Muscle of leg (tissue), 3 donors: ENCODE measurements at regions not wholly inside any gene's neighbourhood (a gene's known extent, or its start where the extent isn't known, plus 50 kb on each side); places are given as distances from the start of the nearest gene placed in this dataset.

Experiments
- DNase-seq: peaks from one replicate; pipeline ENCODE4 v3.0.0; 2013
- H3K27ac ChIP-seq: one replicate; pipeline ENCODE4 v1.5.1; 2013; ENCODE audit warnings: mild to moderate bottlenecking, low read length, control low read depth
- H3K27me3 ChIP-seq: one replicate; pipeline ENCODE4 v1.6.1; 2013; ENCODE audit warnings: low read length; ENCODE audit not compliant: control insufficient read depth, insufficient read depth
- H3K36me3 ChIP-seq: one replicate; pipeline ENCODE4 v1.6.1; 2013; ENCODE audit warnings: low read length; ENCODE audit not compliant: control insufficient read depth, insufficient read depth
- H3K4me1 ChIP-seq: one replicate; pipeline ENCODE4 v1.6.1; 2013; ENCODE audit warnings: low read length; ENCODE audit not compliant: control insufficient read depth, insufficient read depth
- H3K4me3 ChIP-seq: one replicate; pipeline ENCODE4 v1.5.1; 2013; ENCODE audit warnings: low read length, control low read depth
- H3K9me3 ChIP-seq: replicated peaks from 2 replicates; pipeline ENCODE4 v1.6.1; 2013; ENCODE audit warnings: low read depth, low read length; ENCODE audit not compliant: control insufficient read depth
- WGBS: methylation state at CpG from one replicate; pipeline ENCODE4 v1.1.5; 2013; ENCODE audit warnings: missing lambda C conversion rate; ENCODE audit not compliant: insufficient coverage; 5-methylcytosine and 5-hydroxymethylcytosine counted together

- no peaks in the 10 kb centered on the region for H3K27me3 ChIP-seq
- peaks cover 10% of the 10 kb centered on the region for H3K4me1 ChIP-seq
- H3K4me3 ChIP-seq, result no peak overlapping the region
- H3K36me3 ChIP-seq, result no peaks in the 10 kb centered on the region
- no peak overlapping the region for H3K27ac ChIP-seq
- H3K9me3 ChIP-seq, result no peaks in the 10 kb centered on the region
- peak; percentile 9 for DNase-seq
- 17% methylated on average over 1 of the region's 3 CpGs for whole genome bisulfite sequencing
Measured at GRCh38 chr20:12386821-12387220, 469.1 kb downstream of the BTBD3 start.

- H3K4me3 ChIP-seq, result no peak overlapping the region
- no peak overlapping the region for H3K27ac ChIP-seq
- no peaks in the 10 kb centered on the region for H3K36me3 ChIP-seq
- DNase-seq, result no peak
- H3K27me3 ChIP-seq, result no peaks in the 10 kb centered on the region
- WGBS, result no CpG with 5 or more reads among the region's 1 CpG
- H3K4me1 ChIP-seq, result no peaks in the 10 kb centered on the region
- no peaks in the 10 kb centered on the region for H3K9me3 ChIP-seq
Measured at GRCh38 chr20:12391099-12391498, 473.4 kb downstream of the BTBD3 start.

GRCh38 chr20:12394786-12395185 is 477.1 kb downstream of the BTBD3 start:
- Histone ChIP-seq H3K4me1 (no peaks in the 10 kb centered on the region), H3K27ac (no peak overlapping the region), H3K36me3 (no peaks in the 10 kb centered on the region), H3K27me3 (no peaks in the 10 kb centered on the region), H3K9me3 (no peaks in the 10 kb centered on the region), H3K4me3 (no peak overlapping the region)
- DNase-seq, result no peak
- no CpG with 5 or more reads among the region's 4 CpGs for WGBS

GRCh38 chr20:12395353-12395752 is 477.7 kb downstream of the BTBD3 start:
- Histone ChIP-seq H3K4me3 (no peak overlapping the region), H3K27ac (no peak overlapping the region), H3K9me3 (no peaks in the 10 kb centered on the region), H3K4me1 (no peaks in the 10 kb centered on the region), H3K27me3 (no peaks in the 10 kb centered on the region), H3K36me3 (no peaks in the 10 kb centered on the region)
- no peak for DNase-seq
- WGBS, result 60% methylated on average over 1 of the region's 3 CpGs

GRCh38 chr20:12395760-12396159 is 478.1 kb downstream of the BTBD3 start:
- Histone ChIP-seq H3K9me3 (no peaks in the 10 kb centered on the region), H3K27ac (no peak overlapping the region), H3K36me3 (no peaks in the 10 kb centered on the region), H3K4me3 (no peak overlapping the region), H3K4me1 (no peaks in the 10 kb centered on the region), H3K27me3 (no peaks in the 10 kb centered on the region)
- WGBS, result no CpG with 5 or more reads among the region's 2 CpGs
- DNase-seq, result no peak

- no CpG with 5 or more reads among the region's 4 CpGs for WGBS
- Histone ChIP-seq H3K27me3 (no peaks in the 10 kb centered on the region), H3K36me3 (no peaks in the 10 kb centered on the region), H3K27ac (no peak overlapping the region), H3K4me3 (no peak overlapping the region), H3K4me1 (no peaks in the 10 kb centered on the region), H3K9me3 (no peaks in the 10 kb centered on the region)
- DNase-seq, result peak; percentile 13
Measured at GRCh38 chr20:12399110-12399836, 481.6 kb downstream of the BTBD3 start.

GRCh38 chr20:12404941-12405340 is 487.2 kb downstream of the BTBD3 start:
- Histone ChIP-seq H3K4me1 (no peaks in the 10 kb centered on the region), H3K36me3 (no peaks in the 10 kb centered on the region), H3K9me3 (peaks cover 14% of the 10 kb centered on the region), H3K27ac (no peak overlapping the region), H3K4me3 (no peak overlapping the region), H3K27me3 (no peaks in the 10 kb centered on the region)
- DNase-seq, result no peak

- Histone ChIP-seq H3K27ac (no peak overlapping the region), H3K4me1 (no peaks in the 10 kb centered on the region), H3K4me3 (no peak overlapping the region), H3K36me3 (no peaks in the 10 kb centered on the region), H3K27me3 (no peaks in the 10 kb centered on the region), H3K9me3 (peaks cover 14% of the 10 kb centered on the region)
- no peak for DNase-seq
Measured at GRCh38 chr20:12406978-12407377, 489.3 kb downstream of the BTBD3 start.

GRCh38 chr20:12409501-12409900 is 491.8 kb downstream of the BTBD3 start:
- Histone ChIP-seq H3K9me3 (peaks cover 14% of the 10 kb centered on the region), H3K4me1 (no peaks in the 10 kb centered on the region), H3K4me3 (no peak overlapping the region), H3K36me3 (no peaks in the 10 kb centered on the region), H3K27ac (no peak overlapping the region), H3K27me3 (no peaks in the 10 kb centered on the region)
- WGBS, result no CpG with 5 or more reads among the region's 3 CpGs
- no peak for DNase-seq

GRCh38 chr20:12410783-12411182 is 493.1 kb downstream of the BTBD3 start:
- DNase-seq, result no peak
- Histone ChIP-seq H3K9me3 (peaks cover 14% of the 10 kb centered on the region), H3K4me3 (no peak overlapping the region), H3K4me1 (no peaks in the 10 kb centered on the region), H3K27me3 (no peaks in the 10 kb centered on the region), H3K36me3 (no peaks in the 10 kb centered on the region), H3K27ac (no peak overlapping the region)
